ENCODE measurements at regions not wholly inside any gene's neighbourhood (a gene's known extent, or its start where the extent isn't known, plus 50 kb on each side); places are given as distances from the start of the nearest gene placed in this dataset.
A peak's percentile ranks its signal among the peaks of the same experiment; 100 is the strongest.

DNA sequence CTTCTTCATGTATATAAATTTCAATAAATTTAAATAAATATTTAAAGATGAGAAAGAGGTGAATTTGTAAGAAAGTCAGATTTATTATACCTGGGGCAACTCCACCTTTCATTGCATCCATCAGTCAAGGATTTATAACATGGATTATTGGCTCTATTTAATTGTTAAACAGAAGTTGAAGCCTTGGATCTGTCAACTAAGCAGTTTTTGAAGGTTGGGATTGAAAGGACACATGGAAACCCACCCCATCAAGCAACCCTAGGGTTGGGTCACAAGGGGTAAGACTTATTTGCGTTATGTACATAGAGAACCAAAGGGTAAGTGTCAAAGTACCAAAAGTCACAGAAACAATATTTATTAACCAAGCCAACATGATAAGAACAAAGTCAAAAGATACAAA lies 342.5 kb downstream of the ELAVL2 start:
- H3K4me3 Mint-ChIP-seq, result no peak overlapping the region
- H3K9me3 Mint-ChIP-seq, result peaks cover 5 to 11% of the 10 kb centered on the region in 2 donors
- no peaks in the 10 kb centered on the region for H3K4me1 Mint-ChIP-seq (ENCODE audit: low read depth)
- no peak overlapping the region for H3K27ac Mint-ChIP-seq
- no peak for ATAC-seq (replicated peaks in 1 of 2)
- no peaks in the 10 kb centered on the region for H3K27me3 Mint-ChIP-seq (ENCODE audit: low read depth)
- no peak for DNase-seq
- H3K36me3 Mint-ChIP-seq (ENCODE audit: insufficient read depth in 2 of 2), result peaks cover 0 to 2% of the 10 kb centered on the region in 2 donors

DNA sequence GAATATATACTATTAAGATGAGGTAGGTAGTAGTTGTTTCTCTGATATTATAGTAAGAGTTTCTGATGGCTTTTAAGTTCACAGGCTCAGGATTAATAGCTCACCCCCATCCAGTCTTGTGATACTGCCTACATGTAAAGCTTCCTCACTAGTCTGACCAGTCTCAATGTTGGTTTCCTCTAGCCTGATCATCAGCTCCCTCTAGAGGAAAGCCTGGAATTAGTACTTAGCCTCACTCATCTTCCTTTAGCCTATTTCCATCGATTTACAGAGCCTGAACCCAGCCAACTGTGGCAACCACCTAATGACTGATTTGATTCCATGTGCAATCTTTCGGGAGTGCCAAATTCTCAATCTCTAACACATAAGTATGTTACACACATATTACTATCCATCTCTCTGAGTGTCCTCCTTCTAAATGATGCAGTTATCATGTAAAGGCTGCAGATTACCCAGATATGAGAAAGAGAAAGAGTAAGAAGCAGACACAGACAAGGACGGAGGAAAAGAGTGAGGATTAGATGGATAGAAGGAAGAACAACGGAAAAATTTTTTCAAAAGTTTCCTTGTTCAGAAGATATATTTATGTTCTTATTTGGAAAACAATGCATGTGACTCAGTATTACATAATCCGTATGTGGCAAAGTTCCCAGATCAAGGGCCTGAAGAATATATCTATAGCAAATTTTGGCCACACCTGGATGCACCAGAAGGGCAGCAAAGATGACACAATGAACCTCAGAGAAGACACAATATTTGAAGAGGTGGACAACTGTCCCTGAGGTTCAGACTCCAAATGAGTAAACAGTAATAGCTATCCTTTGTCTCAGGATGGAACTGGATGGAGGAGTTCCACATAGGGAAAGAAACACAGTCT lies 333.7 kb downstream of the ELAVL2 start:
- DNase-seq (no peak), ATAC-seq (replicated peaks in 1 of 2) (no peak)
- Mint-ChIP-seq H3K4me3 (no peak overlapping the region), H3K9me3 (no peaks in the 10 kb centered on the region), H3K27me3 (ENCODE audit: low read depth) (no peaks in the 10 kb centered on the region), H3K4me1 (ENCODE audit: low read depth) (no peaks in the 10 kb centered on the region), H3K27ac (no peak overlapping the region), H3K36me3 (ENCODE audit: insufficient read depth in 2 of 2) (no peaks in the 10 kb centered on the region)

DNA sequence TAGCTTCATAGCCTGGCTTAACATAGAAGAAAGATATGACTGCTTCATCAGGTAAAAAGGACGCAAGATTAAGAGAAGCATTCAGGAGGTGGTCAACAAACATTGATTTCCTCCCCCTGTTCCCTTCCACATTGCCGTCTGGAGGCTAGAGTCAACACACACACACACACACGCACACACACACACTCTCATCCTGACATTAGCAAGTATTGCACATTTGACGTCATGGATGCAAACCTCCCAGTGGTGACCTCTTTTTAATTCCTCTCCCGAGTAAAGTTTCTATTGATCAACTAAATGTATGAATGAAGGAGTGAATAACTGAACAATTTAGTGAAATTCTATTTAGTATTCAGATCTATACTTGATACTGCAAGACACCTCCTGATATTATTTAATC lies 332.8 kb downstream of the ELAVL2 start:
- DNase-seq (no peak), ATAC-seq (replicated peaks in 1 of 2) (no peak)
- no peaks in the 10 kb centered on the region for H3K4me1 Mint-ChIP-seq (ENCODE audit: low read depth)
- H3K9me3 Mint-ChIP-seq, result peaks cover 0 to 2% of the 10 kb centered on the region in 2 donors
- no peak overlapping the region for H3K4me3 Mint-ChIP-seq
- H3K36me3 Mint-ChIP-seq (ENCODE audit: insufficient read depth in 2 of 2), result no peaks in the 10 kb centered on the region
- no peak overlapping the region for H3K27ac Mint-ChIP-seq
- H3K27me3 Mint-ChIP-seq (ENCODE audit: low read depth), result no peaks in the 10 kb centered on the region

DNA sequence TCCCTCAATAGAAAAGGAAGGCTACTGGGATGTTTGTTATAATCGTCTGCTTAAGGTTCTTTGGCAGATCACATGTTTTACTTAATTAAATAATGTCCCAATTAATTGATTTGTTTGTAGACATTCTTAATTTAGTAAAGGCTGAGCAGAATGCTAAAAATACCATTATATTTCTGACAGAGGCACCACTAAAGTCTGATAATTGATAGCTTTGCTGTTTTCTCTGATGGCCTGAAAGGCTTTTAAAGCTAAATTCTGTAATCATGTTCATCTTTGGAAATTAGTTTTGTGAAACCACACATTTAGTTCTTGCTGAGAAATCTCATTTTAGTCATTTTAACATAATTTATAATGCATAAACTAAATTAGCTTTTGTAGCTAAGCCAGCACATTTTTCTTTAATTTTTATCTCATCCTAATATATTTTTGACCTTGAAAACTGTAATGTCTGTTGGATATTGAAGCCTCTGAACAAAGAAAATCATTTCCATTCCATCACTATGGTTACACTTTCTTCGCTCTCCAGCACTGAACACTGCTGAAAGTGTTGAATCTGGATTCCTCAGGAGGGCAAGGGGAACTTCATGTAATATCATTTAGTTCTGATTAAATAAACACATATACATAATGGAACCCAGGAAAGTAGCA lies 329.4 kb downstream of the ELAVL2 start:
- DNase-seq, result no peak
- Mint-ChIP-seq H3K4me3 (no peak overlapping the region), H3K9me3 (peaks cover 0 to 4% of the 10 kb centered on the region in 2 donors), H3K36me3 (ENCODE audit: insufficient read depth in 2 of 2) (no peaks in the 10 kb centered on the region), H3K4me1 (ENCODE audit: low read depth) (no peaks in the 10 kb centered on the region), H3K27me3 (ENCODE audit: low read depth) (no peaks in the 10 kb centered on the region), H3K27ac (no peak overlapping the region)
- no peak for ATAC-seq (replicated peaks in 1 of 2)

GRCh38 chr9:23497137-23497504 lies 328.9 kb downstream of the ELAVL2 start:
- no peaks in the 10 kb centered on the region for H3K4me1 Mint-ChIP-seq (ENCODE audit: low read depth)

DNA sequence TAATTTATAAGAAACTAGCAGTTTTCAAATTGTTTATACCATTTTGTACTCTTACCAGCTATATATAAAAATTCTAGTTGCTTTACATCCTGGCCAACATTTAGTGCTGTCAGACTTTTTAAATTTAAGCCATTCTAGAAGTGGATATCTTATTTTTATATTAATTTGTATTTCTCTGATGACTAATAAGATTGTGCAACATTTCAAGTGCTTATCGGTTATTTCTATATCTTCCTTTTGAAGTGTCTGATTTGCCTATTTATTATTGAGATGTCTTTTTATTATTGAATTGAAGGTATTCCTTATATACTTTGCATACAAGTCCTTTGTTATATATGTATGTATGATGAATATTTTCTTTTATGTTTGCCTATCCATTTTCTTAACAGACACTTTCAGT lies 324.0 kb downstream of the ELAVL2 start:
- ATAC-seq (replicated peaks in 1 of 2) (no peak), DNase-seq (no peak)
- H3K4me1 Mint-ChIP-seq (ENCODE audit: low read depth), result no peaks in the 10 kb centered on the region
- H3K27me3 Mint-ChIP-seq (ENCODE audit: low read depth), result no peaks in the 10 kb centered on the region
- no peak overlapping the region for H3K27ac Mint-ChIP-seq
- peaks cover 2 to 10% of the 10 kb centered on the region in 2 donors for H3K9me3 Mint-ChIP-seq
- no peaks in the 10 kb centered on the region for H3K36me3 Mint-ChIP-seq (ENCODE audit: insufficient read depth in 2 of 2)
- no peak overlapping the region for H3K4me3 Mint-ChIP-seq

More at GRCh38 chr9:23497137-23497504, 328.9 kb downstream of the ELAVL2 start:
- no peak overlapping the region for H3K27ac Mint-ChIP-seq
- no peak overlapping the region for H3K4me3 Mint-ChIP-seq
- DNase-seq (no peak), ATAC-seq (replicated peaks in 1 of 2) (no peak)
- H3K9me3 Mint-ChIP-seq, result peaks cover 0 to 4% of the 10 kb centered on the region in 2 donors
- no peaks in the 10 kb centered on the region for H3K36me3 Mint-ChIP-seq (ENCODE audit: insufficient read depth in 2 of 2)
- H3K27me3 Mint-ChIP-seq (ENCODE audit: low read depth), result no peaks in the 10 kb centered on the region

DNA sequence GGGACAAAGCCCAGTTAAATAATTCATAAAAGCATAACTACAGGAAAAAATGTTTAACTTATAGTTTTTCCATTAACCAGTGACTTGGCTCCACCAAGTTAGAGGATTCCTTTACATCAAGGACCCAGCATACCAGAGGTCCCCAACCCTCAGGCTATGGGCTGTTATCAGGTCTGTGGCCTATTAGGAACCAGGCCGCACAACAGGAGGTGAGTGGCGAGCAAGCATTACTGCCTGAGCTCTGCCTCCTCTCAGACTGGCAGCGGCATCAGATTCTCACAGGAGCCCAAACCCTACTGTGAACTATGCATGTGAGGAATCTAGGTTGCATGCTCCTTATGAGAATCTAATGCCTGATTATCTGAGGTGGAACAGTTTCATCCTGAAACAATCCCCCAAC lies 303.1 kb downstream of the ELAVL2 start:
- Mint-ChIP-seq H3K4me3 (no peak overlapping the region), H3K27me3 (ENCODE audit: low read depth) (no peaks in the 10 kb centered on the region), H3K27ac (no peak overlapping the region)

DNA sequence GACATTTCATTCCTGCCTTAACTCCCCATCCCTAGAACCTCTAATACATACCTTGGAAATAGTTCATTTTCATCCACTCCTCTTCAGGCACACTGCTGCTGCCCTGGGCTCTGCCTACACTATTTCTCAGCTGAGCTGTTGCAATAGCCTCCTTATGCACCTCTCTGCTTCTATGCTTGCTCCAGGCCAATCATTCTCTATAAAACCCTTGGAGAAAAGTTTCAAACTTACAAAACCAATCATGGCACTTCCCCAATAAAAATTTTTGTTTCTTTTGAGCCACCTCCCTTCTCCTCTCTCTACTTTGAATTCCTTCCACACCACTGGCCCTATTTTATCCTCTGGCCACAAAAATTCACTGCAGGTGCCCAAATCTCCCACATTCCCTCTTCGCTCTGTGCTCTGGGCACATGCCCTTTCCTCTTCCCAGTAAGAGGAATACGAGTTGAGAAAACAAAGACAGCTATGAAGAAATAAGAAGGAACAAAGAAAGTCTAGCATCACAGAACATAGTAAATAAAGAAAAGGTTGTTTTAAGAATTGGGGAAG lies 301.4 kb downstream of the ELAVL2 start:
- Mint-ChIP-seq H3K27me3 (ENCODE audit: low read depth) (no peaks in the 10 kb centered on the region), H3K4me3 (no peak overlapping the region), H3K36me3 (ENCODE audit: insufficient read depth in 2 of 2) (peaks cover 0 to under 1% of the 10 kb centered on the region in 2 donors), H3K4me1 (ENCODE audit: low read depth) (no peaks in the 10 kb centered on the region), H3K27ac (no peak overlapping the region), H3K9me3 (peaks cover 4 to 14% of the 10 kb centered on the region in 2 donors)
- ATAC-seq (replicated peaks in 1 of 2) (no peak), DNase-seq (no peak)

More for the DNA sequence above, 303.1 kb downstream of the ELAVL2 start:
- no peak for ATAC-seq (replicated peaks in 1 of 2)
- Mint-ChIP-seq H3K36me3 (ENCODE audit: insufficient read depth in 2 of 2) (no peaks in the 10 kb centered on the region), H3K4me1 (ENCODE audit: low read depth) (no peaks in the 10 kb centered on the region), H3K9me3 (peaks cover 7 to 11% of the 10 kb centered on the region in 2 donors)
- no peak for DNase-seq

GRCh38 chr9:23526806-23527205 lies 299.2 kb downstream of the ELAVL2 start:
- H3K27ac Mint-ChIP-seq, result no peak overlapping the region
- H3K36me3 Mint-ChIP-seq (ENCODE audit: insufficient read depth in 2 of 2), result peaks cover 1 to 3% of the 10 kb centered on the region in 2 donors
- no peak for ATAC-seq (replicated peaks in 1 of 2)
- H3K4me3 Mint-ChIP-seq, result no peak overlapping the region
- H3K9me3 Mint-ChIP-seq, result peaks cover 4 to 15% of the 10 kb centered on the region in 2 donors
- no peaks in the 10 kb centered on the region for H3K4me1 Mint-ChIP-seq (ENCODE audit: low read depth)
- DNase-seq, result no peak
- no peaks in the 10 kb centered on the region for H3K27me3 Mint-ChIP-seq (ENCODE audit: low read depth)

DNA sequence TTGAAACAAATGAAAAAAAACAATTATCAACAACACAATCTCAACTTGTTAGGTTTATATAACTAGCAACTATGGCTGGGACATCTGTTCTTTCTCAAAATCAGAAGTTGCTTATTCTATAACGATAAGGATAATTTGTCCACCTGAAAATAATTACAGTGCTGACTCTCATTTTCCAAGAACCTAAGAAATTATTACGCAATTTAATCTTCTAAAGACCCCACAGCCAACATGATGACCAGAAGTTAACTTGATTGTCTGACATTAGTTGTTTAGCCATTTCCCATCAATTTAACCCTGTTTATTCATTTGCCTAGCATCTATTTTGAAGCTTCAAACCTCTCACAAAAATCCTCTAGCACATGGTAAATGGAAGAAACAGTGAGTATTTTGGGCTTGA lies 293.8 kb downstream of the ELAVL2 start:
- no peak for ATAC-seq (replicated peaks in 1 of 2)
- H3K27me3 Mint-ChIP-seq (ENCODE audit: low read depth), result peaks cover 6% of the 10 kb centered on the region
- H3K9me3 Mint-ChIP-seq, result peaks cover 0 to 12% of the 10 kb centered on the region in 2 donors
- H3K27ac Mint-ChIP-seq, result no peak overlapping the region
- peaks cover 1 to 3% of the 10 kb centered on the region in 2 donors for H3K36me3 Mint-ChIP-seq (ENCODE audit: insufficient read depth in 2 of 2)
- H3K4me3 Mint-ChIP-seq, result no peak overlapping the region
- H3K4me1 Mint-ChIP-seq (ENCODE audit: low read depth), result no peaks in the 10 kb centered on the region
- DNase-seq, result no peak

DNA sequence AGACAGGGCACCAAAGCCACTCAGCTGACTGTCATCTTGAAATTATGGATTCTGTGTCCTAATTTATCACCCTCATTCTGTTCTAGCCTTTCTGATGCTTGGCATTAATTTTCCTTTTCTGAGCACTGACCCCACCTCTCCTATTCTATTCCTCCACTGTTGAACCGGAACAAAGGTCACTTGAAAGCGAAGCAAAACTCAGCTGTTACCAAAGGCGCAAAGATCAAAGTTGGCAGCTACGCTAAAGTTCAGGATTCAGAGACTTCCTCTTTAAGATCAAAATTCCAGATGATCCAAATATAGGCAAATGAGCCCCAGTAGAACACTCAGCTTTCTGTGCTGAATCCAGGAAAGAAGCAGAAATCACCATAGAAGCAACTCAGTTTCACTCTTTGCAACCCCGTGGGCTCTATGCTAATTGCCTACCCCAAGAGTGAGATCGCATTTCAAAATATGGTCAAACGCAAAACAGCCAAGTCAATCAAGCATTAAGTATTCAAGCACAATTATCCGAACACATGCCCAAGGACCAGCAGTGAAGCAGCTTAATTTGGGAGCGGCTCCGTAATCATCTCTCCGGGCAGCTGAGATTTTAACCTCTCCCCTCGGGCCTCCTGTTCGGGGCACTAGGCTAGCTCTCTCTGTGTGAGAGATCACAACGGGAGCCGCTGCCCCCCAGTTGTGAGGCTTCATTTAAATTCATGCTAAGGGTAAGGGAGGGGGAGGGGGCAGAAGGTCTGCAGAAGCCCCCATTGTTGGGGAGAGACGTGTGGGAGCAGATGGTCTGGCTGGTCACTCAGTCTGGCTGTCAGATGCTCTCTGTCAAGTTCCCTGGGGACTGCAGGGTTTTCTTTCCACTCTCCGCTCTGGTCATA lies 288.6 kb downstream of the ELAVL2 start:
- Mint-ChIP-seq H3K4me1 (ENCODE audit: low read depth) (no peaks in the 10 kb centered on the region), H3K4me3 (peak overlapping the region in 1 of 2 donors; percentile 47), H3K27ac (no peak overlapping the region), H3K36me3 (ENCODE audit: insufficient read depth in 2 of 2) (peaks cover 0 to under 1% of the 10 kb centered on the region in 2 donors), H3K27me3 (ENCODE audit: low read depth) (peaks cover 20% of the 10 kb centered on the region), H3K9me3 (peaks cover 2 to 3% of the 10 kb centered on the region in 2 donors)
- DNase-seq (no peak), ATAC-seq (replicated peaks in 1 of 2) (no peak)

- H3K4me1 Mint-ChIP-seq (ENCODE audit: low read depth), result no peaks in the 10 kb centered on the region
- H3K27ac Mint-ChIP-seq, result no peak overlapping the region
- DNase-seq, result no peak
- peaks cover 20% of the 10 kb centered on the region for H3K27me3 Mint-ChIP-seq (ENCODE audit: low read depth)
- peaks cover 0 to 2% of the 10 kb centered on the region in 2 donors for H3K36me3 Mint-ChIP-seq (ENCODE audit: insufficient read depth in 2 of 2)
- peaks cover 2 to 3% of the 10 kb centered on the region in 2 donors for H3K9me3 Mint-ChIP-seq
- peak overlapping the region in 1 of 2 donors; percentile 47 for H3K4me3 Mint-ChIP-seq
- ATAC-seq (replicated peaks in 1 of 2), result no peak
Measured at GRCh38 chr9:23538067-23538402, 288.0 kb downstream of the ELAVL2 start.

All from activated T-cell treated with anti-CD3 and anti-CD28 coated beads, Interleukin-2, amount 50 U/mL, for 72 hours (primary cell).